BLaER1 treated with 17β-estradiol and CSF1 and Interleukin-3, amounts not matched to agents 10 nM and 100 nM (cell line): ENCODE measurements at regions not wholly inside any gene's neighbourhood (a gene's known extent, or its start where the extent isn't known, plus 50 kb on each side); places are given as distances from the start of the nearest gene placed in this dataset.

Experiments used
- H3K27ac ChIP-seq, 11 experiments: shearing (Covaris generic); formaldehyde crosslinking; 2 replicates each; pipeline ENCODE4 v1.8.1; 2022
- H3K27me3 ChIP-seq, 11 experiments: shearing (Covaris generic); formaldehyde crosslinking; 2 replicates each; pipeline ENCODE4 v1.8.1; 2022
- H3K36me3 ChIP-seq, 11 experiments: shearing (Covaris generic); formaldehyde crosslinking; 2 replicates each; pipeline ENCODE4 v1.8.1; 2022
- H3K4me1 ChIP-seq, 10 experiments: shearing (Covaris generic); formaldehyde crosslinking; 2 replicates each; pipeline ENCODE4 v1.8.1; 2022
- H3K4me2 ChIP-seq, 11 experiments: shearing (Covaris generic); formaldehyde crosslinking; 2 replicates each; pipeline ENCODE4 v1.8.1; 2022
- H3K4me3 ChIP-seq, 10 experiments: shearing (Covaris generic); formaldehyde crosslinking; 2 replicates each; pipeline ENCODE4 v1.8.1; 2022
- H3K9ac ChIP-seq, 11 experiments: shearing (Covaris generic); formaldehyde crosslinking; 2 replicates each; pipeline ENCODE4 v1.8.1; 2022
- H3K9me3 ChIP-seq, 11 experiments: shearing (Covaris generic); formaldehyde crosslinking; replicated peaks in 1 of 11; 2 replicates each; pipeline ENCODE4 v1.8.1; 2022
- H4K20me1 ChIP-seq, 11 experiments: shearing (Covaris generic); formaldehyde crosslinking; 2 replicates each; pipeline ENCODE4 v1.8.1; 2022
- Cebpa-rat ChIP-seq, 11 experiments: shearing (Covaris generic); IDR thresholded peaks; 2 replicates each; pipeline ENCODE4 v1.8.1; 2022

- Histone ChIP-seq H3K4me3 (peak overlapping the region in 2 of 10 experiments; percentile 18 to 41; a peak in 3 of 20 replicates), H3K36me3 (no peaks in the 10 kb centered on the region), H3K4me1 (peaks cover 78 to 98% (median 94%) of the 10 kb centered on the region in 10 experiments), H3K27me3 (no peaks in the 10 kb centered on the region), H3K9ac (peak overlapping the region; percentile 51 to 77 (median 71); a peak in 21 of 22 replicates), H4K20me1 (no peaks in the 10 kb centered on the region), H3K4me2 (peak overlapping the region; percentile 69 to 91 (median 80)), H3K27ac (peak overlapping the region; percentile 77 to 93 (median 91)), H3K9me3 (peaks cover 0 to 11% (median 3%) of the 10 kb centered on the region in 11 experiments; a peak in 5 of 22 replicates)
- TF ChIP-seq Cebpa-rat (IDR thresholded peaks at IDR 0.05), result peak in 3 of 11 experiments; percentile 26 to 56 (median 43); a peak in 3 of 22 replicates
Measured at GRCh38 chr6:15880262-15880973, 217.6 kb upstream of the DTNBP1 start.

DNA sequence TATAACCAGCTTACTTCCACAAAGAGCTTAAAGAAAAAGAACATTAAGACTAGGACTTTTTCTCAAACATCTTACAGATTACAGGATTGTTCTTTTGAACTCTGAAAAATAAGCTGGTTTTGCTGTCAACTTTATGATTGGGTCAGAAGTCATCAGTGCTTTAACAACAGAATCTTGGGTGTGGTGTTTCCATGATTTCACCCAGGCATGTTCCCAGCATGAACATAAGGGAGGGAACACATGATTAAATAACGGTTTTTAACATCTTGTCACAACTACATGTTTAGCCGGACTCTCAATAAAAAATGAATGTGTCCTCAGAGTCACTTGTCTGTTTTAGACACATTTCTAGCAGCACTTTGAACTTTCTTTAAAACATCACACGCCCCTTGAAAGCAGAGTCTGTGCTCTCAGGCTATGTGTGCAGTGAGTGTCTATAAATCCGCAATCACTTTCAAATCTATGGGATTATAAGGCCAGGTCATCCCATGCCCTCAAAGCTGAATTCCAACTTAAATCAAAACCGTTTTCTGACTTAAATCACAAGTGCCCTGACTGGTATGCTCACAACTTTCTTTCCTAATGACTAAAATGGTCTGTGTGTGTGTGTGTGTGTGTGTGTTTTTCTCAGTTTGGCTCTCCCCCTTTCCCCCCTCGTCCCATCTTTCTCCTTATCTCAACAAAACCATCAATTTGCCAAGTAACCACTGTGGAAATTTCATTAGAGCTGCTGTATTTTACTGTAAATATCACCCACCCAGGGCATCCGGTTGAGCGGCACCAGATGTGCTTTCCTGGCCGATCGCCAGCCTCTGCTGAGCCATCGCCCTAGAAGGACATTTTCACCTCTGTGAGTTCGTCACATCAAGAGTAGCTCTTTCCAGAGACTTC lies 216.8 kb upstream of the DTNBP1 start:
- peaks cover 76 to 98% (median 89%) of the 10 kb centered on the region in 10 experiments for H3K4me1 ChIP-seq
- peak overlapping the region; percentile 63 to 77 (median 71); a peak in 21 of 22 replicates for H3K9ac ChIP-seq
- H3K9me3 ChIP-seq, result peaks cover 0 to 10% (median 0%) of the 10 kb centered on the region in 11 experiments; a peak in 2 of 22 replicates
- no peaks in the 10 kb centered on the region for H3K27me3 ChIP-seq
- H4K20me1 ChIP-seq, result no peaks in the 10 kb centered on the region
- H3K4me2 ChIP-seq, result peak overlapping the region; percentile 69 to 91 (median 80)
- H3K4me3 ChIP-seq, result peak overlapping the region in 2 of 10 experiments; percentile 18 to 41; a peak in 2 of 20 replicates
- H3K36me3 ChIP-seq, result no peaks in the 10 kb centered on the region
- TF ChIP-seq Cebpa-rat (IDR thresholded peaks at IDR 0.05), result 0 out of 22 replicates have a peak, but pooled peaks of 1 of the 11 experiments have one; percentile 44
- peak overlapping the region; percentile 77 to 93 (median 91) for H3K27ac ChIP-seq

- Histone ChIP-seq H3K9ac (peak overlapping the region in 1 of 11 experiments; percentile 52; a peak in 1 of 22 replicates), H3K4me2 (peak overlapping the region; percentile 69 to 91 (median 80); a peak in 19 of 22 replicates), H3K9me3 (peaks cover 0 to 11% (median 4%) of the 10 kb centered on the region in 11 experiments; a peak in 4 of 22 replicates), H3K4me3 (no peak overlapping the region), H3K27me3 (no peaks in the 10 kb centered on the region), H3K4me1 (peaks cover 71 to 99% (median 85%) of the 10 kb centered on the region in 10 experiments), H3K27ac (peak overlapping the region in 9 of 11 experiments; percentile 77 to 93 (median 91); a peak in 13 of 22 replicates), H4K20me1 (no peaks in the 10 kb centered on the region), H3K36me3 (no peaks in the 10 kb centered on the region)
- TF ChIP-seq Cebpa-rat (IDR thresholded peaks at IDR 0.05), result no peak
Measured at GRCh38 chr6:15877231-15877630, 214.4 kb upstream of the DTNBP1 start.

DNA sequence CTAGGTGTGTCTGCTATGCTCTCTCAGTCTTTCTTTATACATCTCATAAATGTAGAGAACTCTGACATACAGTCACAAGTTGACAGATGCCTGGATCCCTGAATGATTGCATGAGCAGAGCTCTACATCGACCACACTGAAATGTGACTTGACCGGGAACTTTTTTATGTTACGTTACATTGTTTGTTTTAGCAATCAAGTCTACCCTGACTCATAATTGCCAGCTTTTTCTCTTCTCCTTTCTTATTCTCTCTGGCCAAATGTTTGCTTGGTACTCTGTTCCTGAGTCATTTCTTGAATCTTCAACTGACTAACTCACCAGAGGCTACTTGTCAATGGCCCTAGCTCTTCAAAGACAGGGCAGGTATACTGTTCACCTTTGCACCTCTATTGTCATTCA lies 213.6 kb upstream of the DTNBP1 start:
- Histone ChIP-seq H3K4me1 (peaks cover 66 to 99% (median 80%) of the 10 kb centered on the region in 10 experiments), H4K20me1 (no peaks in the 10 kb centered on the region), H3K9me3 (peaks cover 0 to 11% (median 0%) of the 10 kb centered on the region in 11 experiments; a peak in 3 of 22 replicates), H3K4me3 (no peak overlapping the region), H3K4me2 (peak overlapping the region in 7 of 11 experiments; percentile 2 to 91 (median 77); a peak in 13 of 22 replicates), H3K27me3 (no peaks in the 10 kb centered on the region), H3K9ac (peak overlapping the region in 4 of 11 experiments; percentile 37 to 52 (median 48); a peak in 5 of 22 replicates), H3K27ac (peak overlapping the region in 9 of 11 experiments; percentile 14 to 93 (median 66); a peak in 15 of 22 replicates), H3K36me3 (no peaks in the 10 kb centered on the region)
- TF ChIP-seq Cebpa-rat (IDR thresholded peaks at IDR 0.05), result peak in 1 of 11 experiments; percentile 39; a peak in 1 of 22 replicates

GRCh38 chr6:15875797-15876196 lies 213.0 kb upstream of the DTNBP1 start:
- peaks cover 64 to 99% (median 79%) of the 10 kb centered on the region in 10 experiments for H3K4me1 ChIP-seq
- no peaks in the 10 kb centered on the region for H3K27me3 ChIP-seq
- no peak overlapping the region for H3K4me3 ChIP-seq
- H3K27ac ChIP-seq, result peak overlapping the region in 8 of 11 experiments; percentile 19 to 93 (median 72); a peak in 13 of 22 replicates
- H3K9me3 ChIP-seq, result peaks cover 0 to 11% (median 0%) of the 10 kb centered on the region in 11 experiments; a peak in 3 of 22 replicates
- peak overlapping the region in 4 of 11 experiments; percentile 37 to 52 (median 48); a peak in 5 of 22 replicates for H3K9ac ChIP-seq
- peak overlapping the region in 7 of 11 experiments; percentile 2 to 91 (median 77); a peak in 11 of 22 replicates for H3K4me2 ChIP-seq
- no peak for TF ChIP-seq Cebpa-rat (IDR thresholded peaks at IDR 0.05)
- no peaks in the 10 kb centered on the region for H3K36me3 ChIP-seq
- no peaks in the 10 kb centered on the region for H4K20me1 ChIP-seq

DNA sequence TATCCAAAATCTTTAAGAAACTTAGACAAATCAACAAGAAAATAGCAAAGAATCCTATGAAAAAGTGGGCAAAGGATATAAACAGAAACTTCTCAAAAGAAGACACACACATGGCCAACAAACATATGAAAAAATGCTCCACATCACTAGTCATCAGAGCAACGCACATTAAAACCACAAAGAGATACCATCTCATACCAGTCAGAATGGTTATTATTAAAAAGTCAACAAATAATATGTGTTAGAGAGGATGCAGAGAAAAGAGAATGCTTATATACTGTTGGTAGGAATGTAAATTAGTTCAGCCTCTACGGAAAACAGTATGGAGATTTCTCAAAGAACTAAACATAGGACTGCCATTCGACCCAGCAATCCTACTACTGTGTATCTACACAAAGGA lies 212.0 kb upstream of the DTNBP1 start:
- Histone ChIP-seq H3K4me2 (peak overlapping the region in 7 of 11 experiments; percentile 4 to 52 (median 40); a peak in 7 of 22 replicates), H3K9ac (no peak overlapping the region), H3K27ac (peak overlapping the region in 3 of 11 experiments; percentile 79 to 93 (median 91); a peak in 4 of 22 replicates)

DNA sequence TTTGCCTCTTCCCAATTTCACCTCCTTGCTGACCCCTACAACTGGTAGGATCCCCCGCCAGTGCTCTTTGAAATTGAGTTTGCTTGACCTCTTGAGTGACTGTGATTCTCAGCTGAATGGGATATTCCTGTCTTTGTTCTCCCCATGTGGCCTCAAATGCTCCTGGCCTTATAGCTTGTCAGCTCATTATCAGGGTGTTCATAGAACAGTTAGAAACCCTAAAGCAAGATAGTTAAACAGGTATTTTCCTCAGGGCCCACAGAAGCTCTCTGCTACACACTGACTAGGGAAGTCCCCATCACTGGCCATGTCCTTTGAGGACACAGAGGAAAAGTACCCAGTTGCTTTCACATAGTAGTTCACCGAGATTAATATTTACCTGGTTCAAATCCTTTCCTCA lies 211.5 kb upstream of the DTNBP1 start:
- no peak overlapping the region for H3K4me3 ChIP-seq
- TF ChIP-seq Cebpa-rat (IDR thresholded peaks at IDR 0.05), result no peak
- no peaks in the 10 kb centered on the region for H3K36me3 ChIP-seq
- H3K4me2 ChIP-seq, result peak overlapping the region; percentile 4 to 52 (median 26); a peak in 12 of 22 replicates
- no peaks in the 10 kb centered on the region for H4K20me1 ChIP-seq
- H3K27me3 ChIP-seq, result no peaks in the 10 kb centered on the region
- H3K9ac ChIP-seq, result no peak overlapping the region
- peaks cover 60 to 99% (median 76%) of the 10 kb centered on the region in 10 experiments for H3K4me1 ChIP-seq
- H3K9me3 ChIP-seq, result peaks cover 0 to 11% (median 0%) of the 10 kb centered on the region in 11 experiments; a peak in 3 of 22 replicates
- H3K27ac ChIP-seq, result peak overlapping the region in 2 of 11 experiments; percentile 66 to 79; a peak in 2 of 22 replicates

More for the DNA sequence above, 212.0 kb upstream of the DTNBP1 start:
- H4K20me1 ChIP-seq, result no peaks in the 10 kb centered on the region
- no peaks in the 10 kb centered on the region for H3K27me3 ChIP-seq
- H3K4me3 ChIP-seq, result no peak overlapping the region
- no peaks in the 10 kb centered on the region for H3K36me3 ChIP-seq
- H3K9me3 ChIP-seq, result peaks cover 0 to 11% (median 0%) of the 10 kb centered on the region in 11 experiments; a peak in 3 of 22 replicates
- no peak for TF ChIP-seq Cebpa-rat (IDR thresholded peaks at IDR 0.05)
- peaks cover 63 to 99% (median 79%) of the 10 kb centered on the region in 10 experiments for H3K4me1 ChIP-seq
